ENCODE measurements at regions not wholly inside any gene's neighbourhood (a gene's known extent, or its start where the extent isn't known, plus 50 kb on each side); places are given as distances from the start of the nearest gene placed in this dataset.

DNA sequence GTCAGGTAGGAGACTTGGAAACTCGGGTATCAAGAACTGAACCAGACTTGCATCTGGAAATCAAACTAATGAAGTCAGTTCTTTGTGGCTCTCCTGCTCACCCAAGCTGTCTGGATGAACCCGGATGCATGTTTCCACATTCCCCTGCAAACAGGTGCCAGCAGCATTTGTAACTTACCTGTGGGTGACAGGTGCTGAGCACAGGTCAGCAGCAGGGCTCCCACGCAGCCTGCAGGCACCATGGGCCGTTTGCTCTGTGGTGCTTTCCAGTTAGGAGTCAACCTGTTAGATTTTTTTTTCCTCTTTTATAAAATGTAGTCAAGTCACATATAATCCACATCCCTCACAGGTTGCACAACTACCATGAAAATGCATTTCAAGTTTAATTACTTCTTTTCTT is 385.6 kb upstream of the ADGRL3 start:
- Histone ChIP-seq H4K20me1 (ENCODE audit: control insufficient read depth, insufficient read depth, insufficient read length) (no peaks in the 10 kb centered on the region), H4K91ac (ENCODE audit: insufficient read length, low read depth, low read length) (no peak overlapping the region), H3K18ac (ENCODE audit: insufficient read length, low read depth, low read length) (no peak overlapping the region), H3K23ac (ENCODE audit: insufficient read length, low read depth, low read length) (no peak overlapping the region), H2AFZ (ENCODE audit: low read length) (no peak overlapping the region), H3T11ph (ENCODE audit: low read length) (no peak overlapping the region), H3K23me2 (ENCODE audit: insufficient read length, low read depth, low read length, poor library complexity, severe bottlenecking) (no peaks in the 10 kb centered on the region), H3K27ac (ENCODE audit: insufficient read length, low read depth, low read length) (no peak overlapping the region), H3K27me3 (ENCODE audit: insufficient read depth, low read length) (no peaks in the 10 kb centered on the region), H4K5ac (ENCODE audit: insufficient read length, low read depth, low read length) (no peak overlapping the region), H3K4me1 (ENCODE audit: insufficient read depth, low read length) (no peaks in the 10 kb centered on the region), H3K79me1 (ENCODE audit: insufficient read depth, low read depth, low read length, poor library complexity, severe bottlenecking) (no peaks in the 10 kb centered on the region), H2BK15ac (ENCODE audit: low read depth, low read length) (no peak overlapping the region), H3K79me2 (ENCODE audit: insufficient read depth, low read length) (no peaks in the 10 kb centered on the region), H4K8ac (replicated peaks; ENCODE audit: insufficient read length, low read depth, low read length) (no peak overlapping the region), H3K4me2 (ENCODE audit: insufficient read depth, insufficient read length, low read length) (no peak overlapping the region), H2AK5ac (ENCODE audit: insufficient read length, low read length) (no peak overlapping the region), H3K14ac (ENCODE audit: insufficient read depth, low read length) (no peak overlapping the region), H2BK20ac (ENCODE audit: low read depth, low read length, poor library complexity, severe bottlenecking) (no peak overlapping the region), H2BK12ac (ENCODE audit: insufficient read length, low read depth, low read length) (no peak overlapping the region), H3K9me3 (ENCODE audit: control insufficient read depth, low read depth, low read length) (no peaks in the 10 kb centered on the region), H3K56ac (ENCODE audit: insufficient read length, low read depth, low read length) (no peak overlapping the region), H2BK120ac (ENCODE audit: low read depth, low read length, poor library complexity, severe bottlenecking) (no peak overlapping the region), H3K9ac (ENCODE audit: extremely low read depth, insufficient read length, low read length) (no peak overlapping the region), H3K4ac (ENCODE audit: low read depth, low read length) (no peak overlapping the region), H2BK5ac (ENCODE audit: insufficient read length, low read length) (no peak overlapping the region)
- Mint-ChIP-seq H3K4me3 (no peak overlapping the region), H3K36me3 (ENCODE audit: insufficient read depth in 1 of 3, low read depth in 3 of 3) (no peaks in the 10 kb centered on the region), H3K9me3 (no peaks in the 10 kb centered on the region), H3K27me3 (ENCODE audit: low read depth) (peaks cover 2% of the 10 kb centered on the region; the same call in 1 of the 2 replicates), H3K27ac (no peak overlapping the region), H3K4me1 (no peaks in the 10 kb centered on the region)
- no CpG with 5 or more reads among the region's 4 CpGs for WGBS (ENCODE audit: extremely low coverage, insufficient read length, low lambda C conversion rate)
- TF ChIP-seq, protein P1, sequence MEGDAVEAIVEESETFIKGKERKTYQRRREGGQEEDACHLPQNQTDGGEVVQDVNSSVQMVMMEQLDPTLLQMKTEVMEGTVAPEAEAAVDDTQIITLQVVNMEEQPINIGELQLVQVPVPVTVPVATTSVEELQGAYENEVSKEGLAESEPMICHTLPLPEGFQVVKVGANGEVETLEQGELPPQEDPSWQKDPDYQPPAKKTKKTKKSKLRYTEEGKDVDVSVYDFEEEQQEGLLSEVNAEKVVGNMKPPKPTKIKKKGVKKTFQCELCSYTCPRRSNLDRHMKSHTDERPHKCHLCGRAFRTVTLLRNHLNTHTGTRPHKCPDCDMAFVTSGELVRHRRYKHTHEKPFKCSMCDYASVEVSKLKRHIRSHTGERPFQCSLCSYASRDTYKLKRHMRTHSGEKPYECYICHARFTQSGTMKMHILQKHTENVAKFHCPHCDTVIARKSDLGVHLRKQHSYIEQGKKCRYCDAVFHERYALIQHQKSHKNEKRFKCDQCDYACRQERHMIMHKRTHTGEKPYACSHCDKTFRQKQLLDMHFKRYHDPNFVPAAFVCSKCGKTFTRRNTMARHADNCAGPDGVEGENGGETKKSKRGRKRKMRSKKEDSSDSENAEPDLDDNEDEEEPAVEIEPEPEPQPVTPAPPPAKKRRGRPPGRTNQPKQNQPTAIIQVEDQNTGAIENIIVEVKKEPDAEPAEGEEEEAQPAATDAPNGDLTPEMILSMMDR (conservative IDR thresholded peaks at IDR 0.05): no peak
- DNase-seq: no peak

Data from H9 (cell line).